ENCODE measurements at regions not wholly inside any gene's neighbourhood (a gene's known extent, or its start where the extent isn't known, plus 50 kb on each side); places are given as distances from the start of the nearest gene placed in this dataset.

GRCh38 chr3:177758126-177758525 is 560.8 kb upstream of the TBL1XR1 start:
- TF ChIP-seq CTCF (IDR thresholded peaks at IDR 0.05) (no peak), POLR2A (IDR thresholded peaks at IDR 0.05) (no peak)

Data from heart left ventricle (tissue), 13 donors.